Stomach (tissue), 8 donors: ENCODE measurements at regions not wholly inside any gene's neighbourhood (a gene's known extent, or its start where the extent isn't known, plus 50 kb on each side); places are given as distances from the start of the nearest gene placed in this dataset.

Source experiments
- DNase-seq, 2 donors: peaks; one replicate each; pipeline versions ENCODE4 v3.0.0 to v3.0.0-alpha.2; 2013 to 2019
- H3K27ac ChIP-seq, 5 donors: fragments of 200-600 bp in 4 of 5; sonication (generic) in 4 of 5; one replicate each; pipeline ENCODE4 v1.5.1; 2013 to 2019; ENCODE audit warnings: mild to moderate bottlenecking in 1 of 5, moderate library complexity in 1 of 5
- H3K27me3 ChIP-seq, 3 donors: fragments of 200-600 bp; sonication (generic); one replicate each; pipeline ENCODE4 v1.5.1; 2017 to 2019; ENCODE audit warnings: mixed run types in 1 of 3
- H3K36me3 ChIP-seq, 4 donors: fragments of 200-600 bp; sonication (generic); 1 replicate in 3 of 4; 2 replicates in 1 of 4; pipeline ENCODE4 v1.5.1; 2016 to 2019
- H3K4me1 ChIP-seq, 4 donors: fragments of 200-600 bp; sonication (generic); one replicate each; pipeline ENCODE4 v1.5.1; 2016 to 2019
- H3K4me3 ChIP-seq, 4 donors: fragments of 200-600 bp; sonication (generic) in 3 of 4; one replicate each; pipeline ENCODE4 v1.5.1; 2016 to 2019; ENCODE audit warnings: mild to moderate bottlenecking in 1 of 4
- H3K9me3 ChIP-seq, 4 donors: fragments of 200-600 bp; sonication (generic); one replicate each; pipeline ENCODE4 v1.5.1; 2016 to 2019
- CTCF ChIP-seq, 7 experiments: fragments of 450-650 bp in 4 of 7; fragments of 200-600 bp in 3 of 7; sonication (generic) in 3 of 7; IDR thresholded peaks; one replicate each; pipeline ENCODE4 v1.5.1; 2016 to 2019; ENCODE audit warnings: antibody characterized with exemption in 7 of 7, control low read depth in 2 of 7, mild to moderate bottlenecking in 1 of 7
- EP300 ChIP-seq: sonication (generic); formaldehyde crosslinking; IDR thresholded peaks from one replicate; pipeline ENCODE4 v1.6.1; 2017; ENCODE audit warnings: antibody characterized with exemption
- POLR2A ChIP-seq, 4 donors: fragments of 450-650 bp; IDR thresholded peaks; one replicate each; pipeline ENCODE4 v1.6.1; 2016; ENCODE audit warnings: antibody characterized with exemption in 4 of 4, control low read depth in 2 of 4, mild to moderate bottlenecking in 1 of 4, moderate library complexity in 1 of 4
- POLR2AphosphoS5 ChIP-seq, 3 donors: sonication (generic); formaldehyde crosslinking; IDR thresholded peaks; one replicate each; pipeline ENCODE4 v1.6.1; 2016; ENCODE audit warnings: antibody characterized with exemption in 3 of 3
- WGBS, 5 donors: extraction: QIAGEN DNeasy Blood & Tissue Kit in 3 of 5; methylation state at CpG; one replicate each; pipeline versions ENCODE4 v1.1.5 to v1.1.7; 2013 to 2018; 5-methylcytosine and 5-hydroxymethylcytosine counted together
- intact Hi-C: fragments of 100-400 bp; cut with DNase I; formaldehyde crosslinking; loops from one replicate; pipeline ENCODE4 v1.15.1; 2023; ENCODE audit warnings: low total_unique reads
- donor health status: healthy with polysubstance abuse.
- donor health status: Bipolar disorder and iron deficiency.
- donor health status: healthy.

DNA sequence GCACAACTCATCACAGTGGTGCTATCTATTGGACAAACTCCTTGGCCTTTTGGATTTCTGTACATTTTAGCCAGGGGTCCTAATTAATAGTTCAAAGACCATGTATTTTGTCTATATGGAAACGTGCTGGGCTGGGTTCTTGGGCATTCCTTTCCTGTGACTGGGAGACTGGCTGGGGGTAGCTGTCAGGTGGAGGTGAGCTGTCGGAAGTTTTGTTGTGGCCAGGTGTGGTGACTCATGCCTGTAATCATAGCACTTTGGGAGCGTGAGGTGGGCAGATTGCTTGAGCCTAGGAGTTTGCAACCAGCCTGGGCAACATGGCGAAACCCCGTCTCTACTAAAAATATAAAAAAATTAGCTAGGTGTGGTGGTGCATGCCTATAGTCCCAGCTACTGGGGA is 392.4 kb downstream of the RPS6KC1 start:
- no peak for DNase-seq
- Histone ChIP-seq H3K27me3 (peaks cover 0 to 9% (median 0%) of the 10 kb centered on the region in 3 donors), H3K4me3 (no peak overlapping the region), H3K4me1 (no peaks in the 10 kb centered on the region), H3K36me3 (no peaks in the 10 kb centered on the region), H3K27ac (no peak overlapping the region), H3K9me3 (no peaks in the 10 kb centered on the region)
- intact Hi-C loops, result no loop called here
- TF ChIP-seq EP300, result no peak
- no peak for TF ChIP-seq POLR2A (IDR thresholded peaks at IDR 0.05)
- no peak for TF ChIP-seq CTCF (IDR thresholded peaks at IDR 0.05)
- TF ChIP-seq POLR2AphosphoS5 (IDR thresholded peaks at IDR 0.05), result no peak
- 50 to 61% (median 54%) methylated on average over 5 of the region's 5 CpGs for WGBS, 5 donors

DNA sequence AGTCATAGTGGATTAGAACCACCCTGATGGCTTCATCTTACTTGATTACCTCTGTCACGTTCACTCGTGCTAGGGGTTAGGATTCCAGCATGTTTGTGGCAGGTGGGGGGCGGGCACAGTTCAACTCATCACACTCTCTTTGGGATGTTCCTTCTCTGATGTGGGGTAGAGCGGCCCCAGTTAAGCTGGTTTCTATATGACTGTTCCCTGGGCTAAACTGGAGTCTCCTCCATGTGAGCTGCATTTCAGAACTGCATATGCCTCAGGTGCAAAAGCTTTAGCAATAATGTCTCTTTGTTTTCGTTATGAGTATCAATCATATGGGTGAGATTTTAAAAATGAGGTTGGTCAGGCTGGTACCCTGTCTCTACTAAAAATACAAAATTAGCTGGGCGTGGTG is 393.2 kb downstream of the RPS6KC1 start:
- no peak for TF ChIP-seq POLR2AphosphoS5 (IDR thresholded peaks at IDR 0.05)
- TF ChIP-seq CTCF (IDR thresholded peaks at IDR 0.05), result no peak
- no peak for TF ChIP-seq EP300
- no peak for TF ChIP-seq POLR2A (IDR thresholded peaks at IDR 0.05)
- H3K36me3 ChIP-seq, result no peaks in the 10 kb centered on the region
- H3K9me3 ChIP-seq, result no peaks in the 10 kb centered on the region
- no peak for DNase-seq
- intact Hi-C loops, result no loop called here
- H3K27me3 ChIP-seq, result peaks cover 0 to 9% (median 0%) of the 10 kb centered on the region in 3 donors
- no peak overlapping the region for H3K4me3 ChIP-seq
- H3K4me1 ChIP-seq, result no peaks in the 10 kb centered on the region
- no peak overlapping the region for H3K27ac ChIP-seq
- WGBS, 5 donors, result 61 to 87% (median 78%) methylated on average over 6 of the region's 6 CpGs

GRCh38 chr1:213446496-213446895 is 395.5 kb downstream of the RPS6KC1 start:
- H3K27me3 ChIP-seq, result peaks cover 0 to 9% (median 0%) of the 10 kb centered on the region in 3 donors
- intact Hi-C loops, result no loop called here
- no peaks in the 10 kb centered on the region for H3K9me3 ChIP-seq
- no peak overlapping the region for H3K4me3 ChIP-seq
- TF ChIP-seq POLR2A (IDR thresholded peaks at IDR 0.05) (no peak), EP300 (no peak), CTCF (IDR thresholded peaks at IDR 0.05) (no peak), POLR2AphosphoS5 (IDR thresholded peaks at IDR 0.05) (no peak)
- H3K36me3 ChIP-seq, result no peaks in the 10 kb centered on the region
- DNase-seq, result no peak
- 54 to 72% (median 63%) methylated on average over 5 of the region's 5 CpGs for WGBS, 5 donors
- no peak overlapping the region for H3K27ac ChIP-seq
- H3K4me1 ChIP-seq, result no peaks in the 10 kb centered on the region

- DNase-seq, result no peak
- Histone ChIP-seq H3K9me3 (no peaks in the 10 kb centered on the region), H3K27ac (no peak overlapping the region)
Observed at GRCh38 chr1:213448360-213448759, 397.3 kb downstream of the RPS6KC1 start.

More at GRCh38 chr1:213448360-213448759, 397.3 kb downstream of the RPS6KC1 start:
- 86 to 95% (median 90%) methylated on average over 9 of the region's 9 CpGs for WGBS, 5 donors
- H3K4me3 ChIP-seq, result no peak overlapping the region
- peaks cover 0 to 9% (median 0%) of the 10 kb centered on the region in 3 donors for H3K27me3 ChIP-seq
- H3K36me3 ChIP-seq, result no peaks in the 10 kb centered on the region
- TF ChIP-seq POLR2AphosphoS5 (IDR thresholded peaks at IDR 0.05) (no peak), POLR2A (IDR thresholded peaks at IDR 0.05) (no peak), CTCF (IDR thresholded peaks at IDR 0.05) (no peak), EP300 (no peak)
- H3K4me1 ChIP-seq, result no peaks in the 10 kb centered on the region
- intact Hi-C loops, result no loop called here
